ENCODE measurements at regions not wholly inside any gene's neighbourhood (a gene's known extent, or its start where the extent isn't known, plus 50 kb on each side); places are given as distances from the start of the nearest gene placed in this dataset.

DNA sequence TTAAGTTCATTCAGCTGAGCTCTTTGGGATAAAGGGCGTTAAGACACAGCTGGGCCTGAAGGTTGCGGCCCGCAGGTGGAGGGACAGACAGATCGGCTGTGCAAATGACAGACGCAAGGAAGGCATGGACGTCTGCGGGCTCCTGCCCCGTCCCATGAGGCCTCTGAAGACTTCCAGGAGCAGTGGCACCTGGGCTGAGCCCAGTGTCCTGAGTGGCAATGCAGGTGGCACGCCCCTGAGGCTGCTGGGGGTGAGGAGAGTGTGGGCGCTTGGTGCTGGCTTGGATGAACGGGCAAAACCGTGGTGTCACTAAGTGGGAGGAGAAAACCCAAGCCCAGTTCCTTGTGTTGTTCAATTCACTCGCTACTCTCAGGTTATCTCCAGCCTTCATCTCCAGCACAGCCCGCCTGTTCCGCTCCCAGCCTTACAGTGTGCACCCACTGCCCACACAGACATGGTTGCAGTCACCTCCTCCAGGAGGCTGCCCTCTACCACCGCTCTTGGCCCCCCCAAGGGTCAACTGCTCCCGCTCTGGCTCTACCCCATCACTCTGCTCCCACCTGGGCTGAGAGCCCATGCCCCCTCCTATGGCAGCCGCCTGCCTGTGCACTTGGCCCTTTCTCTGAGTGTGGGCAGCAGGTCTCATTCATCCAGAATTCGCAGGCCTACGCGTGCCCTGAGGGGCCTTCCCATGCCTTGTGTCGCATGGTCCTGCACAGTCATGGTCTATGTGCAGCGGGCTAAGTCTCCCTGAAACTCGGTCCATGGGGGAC is 50.3 kb downstream of the PTGR3 start:
- TF ChIP-seq, protein P1, sequence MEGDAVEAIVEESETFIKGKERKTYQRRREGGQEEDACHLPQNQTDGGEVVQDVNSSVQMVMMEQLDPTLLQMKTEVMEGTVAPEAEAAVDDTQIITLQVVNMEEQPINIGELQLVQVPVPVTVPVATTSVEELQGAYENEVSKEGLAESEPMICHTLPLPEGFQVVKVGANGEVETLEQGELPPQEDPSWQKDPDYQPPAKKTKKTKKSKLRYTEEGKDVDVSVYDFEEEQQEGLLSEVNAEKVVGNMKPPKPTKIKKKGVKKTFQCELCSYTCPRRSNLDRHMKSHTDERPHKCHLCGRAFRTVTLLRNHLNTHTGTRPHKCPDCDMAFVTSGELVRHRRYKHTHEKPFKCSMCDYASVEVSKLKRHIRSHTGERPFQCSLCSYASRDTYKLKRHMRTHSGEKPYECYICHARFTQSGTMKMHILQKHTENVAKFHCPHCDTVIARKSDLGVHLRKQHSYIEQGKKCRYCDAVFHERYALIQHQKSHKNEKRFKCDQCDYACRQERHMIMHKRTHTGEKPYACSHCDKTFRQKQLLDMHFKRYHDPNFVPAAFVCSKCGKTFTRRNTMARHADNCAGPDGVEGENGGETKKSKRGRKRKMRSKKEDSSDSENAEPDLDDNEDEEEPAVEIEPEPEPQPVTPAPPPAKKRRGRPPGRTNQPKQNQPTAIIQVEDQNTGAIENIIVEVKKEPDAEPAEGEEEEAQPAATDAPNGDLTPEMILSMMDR (IDR thresholded peaks at IDR 0.05; ENCODE audit: low read length, missing control alignments), result no peak
- H3K4me3 ChIP-seq (replicated peaks; ENCODE audit: low read depth, low read length), result no peak overlapping the region
- no peak for DNase-seq (ENCODE audit: low read depth)

DNA sequence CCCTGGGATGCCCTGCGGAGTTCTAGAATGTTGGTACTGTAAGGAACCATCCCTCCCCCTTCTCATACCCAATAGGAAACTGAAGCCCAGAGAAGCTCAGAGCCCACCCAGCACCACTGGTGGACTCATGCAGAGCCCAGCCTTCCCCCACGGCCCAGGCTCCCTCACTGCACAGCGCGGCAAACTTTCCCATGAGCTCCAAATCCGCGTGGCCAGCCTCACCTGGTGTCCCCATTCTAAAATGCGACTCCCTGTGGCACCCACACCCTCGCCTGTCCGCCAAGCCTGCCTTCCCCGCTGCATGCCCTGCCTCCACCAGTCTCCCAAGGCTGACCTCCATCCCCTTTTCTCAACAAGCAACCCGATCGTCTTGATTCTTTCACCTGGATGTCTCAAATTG is 51.1 kb downstream of the PTGR3 start:
- TF ChIP-seq, protein P1 (IDR thresholded peaks at IDR 0.05; ENCODE audit: low read length, missing control alignments), result no peak
- H3K4me3 ChIP-seq (replicated peaks; ENCODE audit: low read depth, low read length), result no peak overlapping the region
- no peak for DNase-seq (ENCODE audit: low read depth)

DNA sequence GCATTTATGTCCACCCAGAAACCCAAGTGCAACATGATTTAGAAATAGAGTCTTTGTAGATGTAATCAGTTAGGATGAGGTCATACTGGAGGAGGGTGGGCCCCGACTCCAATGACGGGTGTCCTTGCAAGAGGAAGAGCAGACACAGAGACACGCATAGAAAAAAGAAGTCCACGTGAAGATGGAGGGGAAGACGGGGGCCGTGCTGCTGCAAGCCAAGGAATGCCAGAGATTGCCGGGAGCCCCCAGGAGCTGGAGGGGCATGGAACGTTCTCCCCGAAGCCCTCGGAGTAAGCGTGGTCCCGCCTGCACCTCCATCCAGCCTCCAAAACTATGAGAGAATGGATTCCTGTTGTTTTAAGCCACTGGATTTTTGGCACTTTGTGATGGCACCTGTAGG is 51.6 kb downstream of the PTGR3 start:
- DNase-seq (ENCODE audit: low read depth), result no peak

DNA sequence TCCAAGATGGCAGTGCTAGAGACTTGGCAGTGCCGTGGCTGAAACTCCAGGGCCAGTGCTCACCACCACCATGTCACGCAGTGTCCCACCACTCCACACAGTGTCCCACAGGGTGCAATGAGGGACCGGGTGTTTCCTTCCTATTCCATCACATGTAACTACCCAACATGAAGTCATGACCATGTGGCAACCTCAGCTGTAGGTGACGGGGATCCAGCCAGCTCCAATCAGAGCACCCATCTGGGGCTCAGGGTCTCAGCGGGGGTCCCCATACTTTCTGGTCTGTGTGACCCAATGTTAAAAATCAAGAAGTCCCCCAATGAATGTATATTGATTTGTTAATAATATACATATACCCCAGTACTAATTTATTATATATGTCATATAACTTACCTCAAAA is 52.1 kb downstream of the PTGR3 start:
- no peak overlapping the region for H3K4me3 ChIP-seq (replicated peaks; ENCODE audit: low read depth, low read length)
- DNase-seq (ENCODE audit: low read depth), result no peak
- TF ChIP-seq, protein P1 (IDR thresholded peaks at IDR 0.05; ENCODE audit: low read length, missing control alignments), result no peak

More for the DNA sequence above, 51.6 kb downstream of the PTGR3 start:
- TF ChIP-seq, protein P1 (IDR thresholded peaks at IDR 0.05; ENCODE audit: low read length, missing control alignments), result no peak
- H3K4me3 ChIP-seq (replicated peaks; ENCODE audit: low read depth, low read length), result no peak overlapping the region

DNA sequence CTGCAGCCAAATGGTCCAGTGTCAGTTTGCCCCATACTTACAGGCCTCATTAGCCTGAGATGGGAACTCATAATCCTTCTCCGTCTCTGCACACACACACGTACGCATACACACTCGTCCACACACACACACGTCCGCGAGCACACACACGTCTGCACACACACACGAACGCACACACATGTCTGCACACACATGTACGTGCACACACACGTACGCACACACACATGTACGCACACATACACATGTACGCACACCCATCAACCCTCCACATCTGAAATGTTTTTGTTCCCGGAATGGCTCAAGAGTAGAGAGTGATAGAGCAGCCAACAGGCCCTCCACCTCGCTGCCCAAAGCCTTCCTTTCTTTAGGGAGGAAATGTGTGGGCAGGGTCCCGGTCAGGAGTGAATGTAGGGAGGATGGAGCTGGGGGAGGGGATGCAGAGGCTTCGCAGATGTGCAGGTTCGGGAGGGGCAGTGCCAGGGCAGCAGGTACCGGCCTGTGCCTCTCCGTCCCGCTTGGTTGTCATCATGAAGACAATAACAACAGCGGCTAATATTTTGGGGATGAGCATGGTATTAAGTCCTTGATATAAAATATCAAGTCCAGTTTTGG is 52.7 kb downstream of the PTGR3 start:
- TF ChIP-seq, protein P1 (IDR thresholded peaks at IDR 0.05; ENCODE audit: low read length, missing control alignments), result no peak

DNA sequence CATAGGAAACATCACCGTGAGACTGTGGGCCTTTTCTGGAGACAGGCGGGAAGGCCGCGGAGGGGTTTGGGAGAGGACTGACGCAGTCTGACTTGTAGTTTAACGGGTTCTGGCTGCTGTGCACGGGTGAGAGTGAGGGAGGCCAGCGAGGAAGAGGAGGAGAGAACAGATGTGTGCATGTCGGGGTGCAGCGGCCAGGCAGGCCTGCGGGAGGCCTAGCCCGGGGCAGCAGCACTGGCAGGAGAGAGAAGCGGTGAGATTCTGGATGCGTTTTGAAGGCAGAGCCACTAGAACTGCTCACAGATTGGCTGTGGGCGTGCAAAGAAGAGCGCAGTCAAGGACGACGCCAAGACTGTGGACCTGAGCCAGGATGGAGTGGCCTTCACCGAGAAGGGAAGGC is 53.9 kb downstream of the PTGR3 start:
- DNase-seq (ENCODE audit: low read depth), result no peak
- H3K4me3 ChIP-seq (replicated peaks; ENCODE audit: low read depth, low read length), result no peak overlapping the region
- TF ChIP-seq, protein P1 (IDR thresholded peaks at IDR 0.05; ENCODE audit: low read length, missing control alignments), result no peak

More for the DNA sequence above, 52.7 kb downstream of the PTGR3 start:
- no peak for DNase-seq (ENCODE audit: low read depth)
- no peak overlapping the region for H3K4me3 ChIP-seq (replicated peaks; ENCODE audit: low read depth, low read length)

Data from fibroblast of pulmonary artery (primary cell).